Esophagus (tissue), 2 donors: ENCODE measurements at regions not wholly inside any gene's neighbourhood (a gene's known extent, or its start where the extent isn't known, plus 50 kb on each side); places are given as distances from the start of the nearest gene placed in this dataset.

ENCODE experiments used
- H3K27ac ChIP-seq, 2 donors: one replicate each; pipeline ENCODE4 v1.5.1; 2013; ENCODE audit warnings: low read depth in 2 of 2, mild to moderate bottlenecking in 2 of 2, inconsistent platforms in 1 of 2, low read length in 1 of 2, moderate library complexity in 1 of 2
- H3K27me3 ChIP-seq, 2 donors: one replicate each; pipeline ENCODE4 v1.6.1; 2013; ENCODE audit warnings: low read length in 2 of 2, control low read depth in 1 of 2, mild to moderate bottlenecking in 1 of 2; ENCODE audit not compliant: insufficient read depth in 2 of 2, control insufficient read depth in 1 of 2
- H3K36me3 ChIP-seq, 2 donors: one replicate each; pipeline ENCODE4 v1.6.1; 2013; ENCODE audit warnings: low read length in 1 of 2; ENCODE audit not compliant: control insufficient read depth in 2 of 2, insufficient read depth in 2 of 2
- H3K4me1 ChIP-seq, 2 donors: one replicate each; pipeline ENCODE4 v1.6.1; 2013; ENCODE audit warnings: low read length in 1 of 2; ENCODE audit not compliant: control insufficient read depth in 2 of 2, insufficient read depth in 2 of 2
- H3K4me3 ChIP-seq, 2 donors: one replicate each; pipeline ENCODE4 v1.5.1; 2013; ENCODE audit warnings: low read length in 2 of 2, mild to moderate bottlenecking in 2 of 2, low read depth in 1 of 2, moderate library complexity in 1 of 2
- H3K9me3 ChIP-seq, 2 donors: one replicate each; pipeline ENCODE4 v1.6.1; 2013; ENCODE audit warnings: mild to moderate bottlenecking in 2 of 2, low read depth in 1 of 2, low read length in 1 of 2, moderate library complexity in 1 of 2; ENCODE audit not compliant: control insufficient read depth in 2 of 2, insufficient read depth in 1 of 2
- whole genome bisulfite sequencing, 2 donors: extraction: QIAGEN DNeasy Blood & Tissue Kit; methylation state at CpG; one replicate each; pipeline ENCODE4 v1.1.7; 2013; 5-methylcytosine and 5-hydroxymethylcytosine counted together
- donor health status: healthy with polysubstance abuse.
- donor health status: Bipolar disorder and iron deficiency.

- H3K27me3 ChIP-seq: no peaks in the 10 kb centered on the region
- WGBS, 2 donors: 63 to 68% methylated on average over 4 of the region's 4 CpGs
- H3K36me3 ChIP-seq: no peaks in the 10 kb centered on the region
Observed at GRCh38 chr15:95274101-95274500, 1042.7 kb downstream of the MCTP2 start.

GRCh38 chr15:95277266-95277665, 1045.9 kb downstream of the MCTP2 start:
- Histone ChIP-seq H3K4me1 (no peaks in the 10 kb centered on the region), H3K36me3 (no peaks in the 10 kb centered on the region), H3K27ac (peak overlapping the region in 1 of 2 donors; percentile 58), H3K27me3 (no peaks in the 10 kb centered on the region), H3K9me3 (no peaks in the 10 kb centered on the region), H3K4me3 (no peak overlapping the region)
- 31 to 59% methylated on average over 3 of the region's 3 CpGs for WGBS, 2 donors

More at GRCh38 chr15:95274101-95274500, 1042.7 kb downstream of the MCTP2 start:
- no peak overlapping the region for H3K27ac ChIP-seq
- H3K4me3 ChIP-seq: no peak overlapping the region
- no peaks in the 10 kb centered on the region for H3K9me3 ChIP-seq
- H3K4me1 ChIP-seq: no peaks in the 10 kb centered on the region

GRCh38 chr15:95278532-95279245, 1047.3 kb downstream of the MCTP2 start:
- H3K4me1 ChIP-seq: no peaks in the 10 kb centered on the region
- 59 to 69% methylated on average over 6 of the region's 6 CpGs for WGBS, 2 donors
- no peaks in the 10 kb centered on the region for H3K27me3 ChIP-seq
- H3K4me3 ChIP-seq: no peak overlapping the region
- no peaks in the 10 kb centered on the region for H3K9me3 ChIP-seq
- no peak overlapping the region for H3K27ac ChIP-seq
- no peaks in the 10 kb centered on the region for H3K36me3 ChIP-seq

- Histone ChIP-seq H3K36me3 (no peaks in the 10 kb centered on the region), H3K9me3 (no peaks in the 10 kb centered on the region), H3K27ac (peak overlapping the region in 1 of 2 donors; percentile 22), H3K4me1 (no peaks in the 10 kb centered on the region), H3K4me3 (no peak overlapping the region), H3K27me3 (no peaks in the 10 kb centered on the region)
- 77 to 81% methylated on average over 8 of the region's 8 CpGs for WGBS, 2 donors
Observed at GRCh38 chr15:95279277-95280019, 1048.1 kb downstream of the MCTP2 start.

- WGBS, 2 donors: 73 to 82% methylated on average over 5 of the region's 5 CpGs
- no peaks in the 10 kb centered on the region for H3K36me3 ChIP-seq
- no peaks in the 10 kb centered on the region for H3K4me1 ChIP-seq
- no peaks in the 10 kb centered on the region for H3K27me3 ChIP-seq
- no peak overlapping the region for H3K4me3 ChIP-seq
- H3K9me3 ChIP-seq: no peaks in the 10 kb centered on the region
- no peak overlapping the region for H3K27ac ChIP-seq
Observed at GRCh38 chr15:95280711-95281110, 1049.3 kb downstream of the MCTP2 start.

- no peaks in the 10 kb centered on the region for H3K9me3 ChIP-seq
- 58 to 64% methylated on average over 2 of the region's 2 CpGs for WGBS, 2 donors
- H3K36me3 ChIP-seq: no peaks in the 10 kb centered on the region
- no peak overlapping the region for H3K4me3 ChIP-seq
- no peak overlapping the region for H3K27ac ChIP-seq
- no peaks in the 10 kb centered on the region for H3K4me1 ChIP-seq
- H3K27me3 ChIP-seq: no peaks in the 10 kb centered on the region
Observed at GRCh38 chr15:95281470-95281869, 1049.0 kb upstream of the NR2F2 start.

- 84 to 85% methylated on average over 4 of the region's 4 CpGs for WGBS, 2 donors
- Histone ChIP-seq H3K27ac (no peak overlapping the region), H3K9me3 (no peaks in the 10 kb centered on the region), H3K36me3 (no peaks in the 10 kb centered on the region), H3K27me3 (no peaks in the 10 kb centered on the region), H3K4me3 (no peak overlapping the region), H3K4me1 (no peaks in the 10 kb centered on the region)
Observed at GRCh38 chr15:95284492-95284891, 1046.0 kb upstream of the NR2F2 start.

GRCh38 chr15:95284933-95285421, 1045.5 kb upstream of the NR2F2 start:
- 26 to 39% methylated on average over 3 of the region's 3 CpGs for WGBS, 2 donors
- no peaks in the 10 kb centered on the region for H3K36me3 ChIP-seq
- H3K4me1 ChIP-seq: no peaks in the 10 kb centered on the region
- no peaks in the 10 kb centered on the region for H3K9me3 ChIP-seq
- H3K27me3 ChIP-seq: no peaks in the 10 kb centered on the region
- H3K4me3 ChIP-seq: no peak overlapping the region
- H3K27ac ChIP-seq: no peak overlapping the region

GRCh38 chr15:95286352-95286880, 1044.1 kb upstream of the NR2F2 start:
- Histone ChIP-seq H3K36me3 (no peaks in the 10 kb centered on the region), H3K27me3 (no peaks in the 10 kb centered on the region), H3K27ac (peak overlapping the region in 1 of 2 donors; percentile 66), H3K4me3 (no peak overlapping the region), H3K9me3 (no peaks in the 10 kb centered on the region), H3K4me1 (no peaks in the 10 kb centered on the region)
- 56% methylated on average over 10 of the region's 10 CpGs for WGBS, 2 donors
